ENCODE measurements at regions not wholly inside any gene's neighbourhood (a gene's known extent, or its start where the extent isn't known, plus 50 kb on each side); places are given as distances from the start of the nearest gene placed in this dataset.

DNA sequence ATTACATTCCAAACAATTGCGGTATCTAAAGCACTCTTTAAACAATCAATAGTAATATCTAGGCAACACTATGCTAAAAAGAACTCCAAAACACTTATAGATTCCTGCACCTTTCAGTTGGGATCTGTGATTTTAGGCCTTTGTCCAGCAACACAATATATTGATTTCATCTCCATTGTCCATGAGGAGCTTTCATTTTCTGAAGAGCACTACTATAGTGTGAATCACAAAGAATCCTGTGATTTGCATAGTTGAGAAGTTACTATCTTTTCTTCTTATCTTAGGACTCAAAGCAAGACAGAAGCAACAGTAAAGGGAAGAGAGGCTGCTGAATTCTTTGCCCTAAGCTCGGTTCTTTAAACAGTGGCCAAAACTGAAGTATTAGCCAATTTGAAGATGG is 846.8 kb downstream of the IPMK start:
- Histone ChIP-seq H3K4me2 (ENCODE audit: control insufficient read depth, insufficient read depth) (no peak overlapping the region), H2AFZ (ENCODE audit: control insufficient read depth, low read depth, low read length) (no peak overlapping the region), H3K36me3 (ENCODE audit: control insufficient read depth in 2 of 2, insufficient read depth in 2 of 2, low read length in 1 of 2) (no peaks in the 10 kb centered on the region), H3K79me2 (ENCODE audit: control insufficient read depth, insufficient read depth, low read length) (no peaks in the 10 kb centered on the region), H3K27ac (ENCODE audit: control insufficient read depth, insufficient read depth) (no peak overlapping the region), H3K9me3 (replicated peaks; ENCODE audit: control insufficient read depth, insufficient read depth, low read length) (no peaks in the 10 kb centered on the region), H3K27me3 (replicated peaks in 1 of 2; ENCODE audit: control insufficient read depth in 2 of 2, insufficient read depth in 2 of 2, low read length in 1 of 2) (no peaks in the 10 kb centered on the region), H3K4me1 (ENCODE audit: control insufficient read depth, insufficient read depth, low read length) (no peaks in the 10 kb centered on the region), H3K4me3 (no peak overlapping the region), H3K9ac (ENCODE audit: control insufficient read depth, insufficient read depth, low read length) (no peak overlapping the region), H4K20me1 (ENCODE audit: control insufficient read depth, insufficient read depth) (no peaks in the 10 kb centered on the region)
- POLR2A ChIA-PET = no interaction called here
- intact Hi-C loops (cut with micrococcal nuclease; ENCODE audit: unreplicated experiment) = no loop called here
- SMC1A ChIA-PET (ENCODE audit: uncharacterized antibody, unreplicated experiment) = no interaction called here
- CTCF ChIA-PET = no interaction called here
- DNase-seq (ENCODE audit: low read depth, low spot score) (no peak), ATAC-seq (no peak), FAIRE-seq (no peak)
- TF ChIP-seq SMC3 (IDR thresholded peaks at IDR 0.05; ENCODE audit: borderline replicate concordance, low read length) (no peak), BCL11A (IDR thresholded peaks at IDR 0.05; ENCODE audit: low read depth, low read length) (no peak), HDAC2 (IDR thresholded peaks at IDR 0.05) (no peak), NBN (IDR thresholded peaks at IDR 0.05) (no peak)
- TF ChIP-seq, protein P1, sequence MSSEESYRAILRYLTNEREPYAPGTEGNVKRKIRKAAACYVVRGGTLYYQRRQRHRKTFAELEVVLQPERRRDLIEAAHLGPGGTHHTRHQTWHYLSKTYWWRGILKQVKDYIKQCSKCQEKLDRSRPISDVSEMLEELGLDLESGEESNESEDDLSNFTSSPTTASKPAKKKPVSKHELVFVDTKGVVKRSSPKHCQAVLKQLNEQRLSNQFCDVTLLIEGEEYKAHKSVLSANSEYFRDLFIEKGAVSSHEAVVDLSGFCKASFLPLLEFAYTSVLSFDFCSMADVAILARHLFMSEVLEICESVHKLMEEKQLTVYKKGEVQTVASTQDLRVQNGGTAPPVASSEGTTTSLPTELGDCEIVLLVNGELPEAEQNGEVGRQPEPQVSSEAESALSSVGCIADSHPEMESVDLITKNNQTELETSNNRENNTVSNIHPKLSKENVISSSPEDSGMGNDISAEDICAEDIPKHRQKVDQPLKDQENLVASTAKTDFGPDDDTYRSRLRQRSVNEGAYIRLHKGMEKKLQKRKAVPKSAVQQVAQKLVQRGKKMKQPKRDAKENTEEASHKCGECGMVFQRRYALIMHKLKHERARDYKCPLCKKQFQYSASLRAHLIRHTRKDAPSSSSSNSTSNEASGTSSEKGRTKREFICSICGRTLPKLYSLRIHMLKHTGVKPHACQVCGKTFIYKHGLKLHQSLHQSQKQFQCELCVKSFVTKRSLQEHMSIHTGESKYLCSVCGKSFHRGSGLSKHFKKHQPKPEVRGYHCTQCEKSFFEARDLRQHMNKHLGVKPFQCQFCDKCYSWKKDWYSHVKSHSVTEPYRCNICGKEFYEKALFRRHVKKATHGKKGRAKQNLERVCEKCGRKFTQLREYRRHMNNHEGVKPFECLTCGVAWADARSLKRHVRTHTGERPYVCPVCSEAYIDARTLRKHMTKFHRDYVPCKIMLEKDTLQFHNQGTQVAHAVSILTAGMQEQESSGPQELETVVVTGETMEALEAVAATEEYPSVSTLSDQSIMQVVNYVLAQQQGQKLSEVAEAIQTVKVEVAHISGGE (CRISPR knock-in tag; IDR thresholded peaks at IDR 0.05) = no peak
- TF ChIP-seq, protein P2, sequence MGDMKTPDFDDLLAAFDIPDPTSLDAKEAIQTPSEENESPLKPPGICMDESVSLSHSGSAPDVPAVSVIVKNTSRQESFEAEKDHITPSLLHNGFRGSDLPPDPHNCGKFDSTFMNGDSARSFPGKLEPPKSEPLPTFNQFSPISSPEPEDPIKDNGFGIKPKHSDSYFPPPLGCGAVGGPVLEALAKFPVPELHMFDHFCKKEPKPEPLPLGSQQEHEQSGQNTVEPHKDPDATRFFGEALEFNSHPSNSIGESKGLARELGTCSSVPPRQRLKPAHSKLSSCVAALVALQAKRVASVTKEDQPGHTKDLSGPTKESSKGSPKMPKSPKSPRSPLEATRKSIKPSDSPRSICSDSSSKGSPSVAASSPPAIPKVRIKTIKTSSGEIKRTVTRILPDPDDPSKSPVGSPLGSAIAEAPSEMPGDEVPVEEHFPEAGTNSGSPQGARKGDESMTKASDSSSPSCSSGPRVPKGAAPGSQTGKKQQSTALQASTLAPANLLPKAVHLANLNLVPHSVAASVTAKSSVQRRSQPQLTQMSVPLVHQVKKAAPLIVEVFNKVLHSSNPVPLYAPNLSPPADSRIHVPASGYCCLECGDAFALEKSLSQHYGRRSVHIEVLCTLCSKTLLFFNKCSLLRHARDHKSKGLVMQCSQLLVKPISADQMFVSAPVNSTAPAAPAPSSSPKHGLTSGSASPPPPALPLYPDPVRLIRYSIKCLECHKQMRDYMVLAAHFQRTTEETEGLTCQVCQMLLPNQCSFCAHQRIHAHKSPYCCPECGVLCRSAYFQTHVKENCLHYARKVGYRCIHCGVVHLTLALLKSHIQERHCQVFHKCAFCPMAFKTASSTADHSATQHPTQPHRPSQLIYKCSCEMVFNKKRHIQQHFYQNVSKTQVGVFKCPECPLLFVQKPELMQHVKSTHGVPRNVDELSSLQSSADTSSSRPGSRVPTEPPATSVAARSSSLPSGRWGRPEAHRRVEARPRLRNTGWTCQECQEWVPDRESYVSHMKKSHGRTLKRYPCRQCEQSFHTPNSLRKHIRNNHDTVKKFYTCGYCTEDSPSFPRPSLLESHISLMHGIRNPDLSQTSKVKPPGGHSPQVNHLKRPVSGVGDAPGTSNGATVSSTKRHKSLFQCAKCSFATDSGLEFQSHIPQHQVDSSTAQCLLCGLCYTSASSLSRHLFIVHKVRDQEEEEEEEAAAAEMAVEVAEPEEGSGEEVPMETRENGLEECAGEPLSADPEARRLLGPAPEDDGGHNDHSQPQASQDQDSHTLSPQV (IDR thresholded peaks at IDR 0.05) = no peak
- RAD21 ChIA-PET (ENCODE audit: unreplicated experiment) = no interaction called here
- no TSS peak for BruUV-seq (replicated peaks)
- 34% methylated on average over 2 of the region's 2 CpGs for WGBS (ENCODE audit: insufficient coverage, insufficient replicate concordance, low lambda C conversion rate, missing lambda C conversion rate)
- in situ Hi-C loops (cut with MboI) = no loop called here

Data from GM12878 (cell line).